H1 (cell line): ENCODE measurements at regions not wholly inside any gene's neighbourhood (a gene's known extent, or its start where the extent isn't known, plus 50 kb on each side); places are given as distances from the start of the nearest gene placed in this dataset.

Experiments used
- CHD2 ChIP-seq: IDR thresholded peaks from 2 replicates; pipeline ENCODE4 v1.6.1; 2012; ENCODE audit warnings: low read length, improper control_type of control experiment
- CREB1 ChIP-seq: IDR thresholded peaks from 2 replicates; pipeline ENCODE4 v1.6.1; 2012; ENCODE audit warnings: inconsistent platforms
- CTBP2 ChIP-seq: IDR thresholded peaks from 2 replicates; pipeline ENCODE4 v1.7.0; 2011; ENCODE audit warnings: borderline replicate concordance, mild to moderate bottlenecking, moderate library complexity, mixed read lengths, low read length; ENCODE audit not compliant: insufficient read depth, insufficient read length
- CTCF ChIP-seq, 3 experiments: IDR thresholded peaks; 1 replicate in 2 of 3; 2 replicates in 1 of 3; pipeline versions ENCODE4 v1.5.1 to v1.6.1; 2011; ENCODE audit warnings: low read length in 3 of 3, mild to moderate bottlenecking in 3 of 3, inconsistent platforms in 2 of 3, low read depth in 1 of 3, moderate library complexity in 1 of 3; ENCODE audit not compliant: insufficient read depth in 1 of 3; ENCODE audit errors: control extremely low read depth in 1 of 3
- EZH2 ChIP-seq: fragments of 200-600 bp; sonication (generic); IDR thresholded peaks from 2 replicates; pipeline ENCODE4 v1.7.1; 2012; ENCODE audit warnings: low read depth, mild to moderate bottlenecking, moderate library complexity, low read length, inconsistent platforms; ENCODE audit not compliant: severe bottlenecking
- JUN ChIP-seq: IDR thresholded peaks from 2 replicates; pipeline ENCODE4 v1.6.1; 2011; ENCODE audit warnings: low read depth, mild to moderate bottlenecking, improper control_type of control experiment, low read length
- MAX ChIP-seq: IDR thresholded peaks from 2 replicates; pipeline ENCODE4 v1.6.1; 2012; ENCODE audit warnings: inconsistent platforms
- POLR2AphosphoS5 ChIP-seq: IDR thresholded peaks from 2 replicates; pipeline ENCODE4 v1.6.1; 2011; ENCODE audit warnings: low read depth, low read length
- TAF1 ChIP-seq: IDR thresholded peaks from 2 replicates; pipeline ENCODE4 v1.6.1; 2011; ENCODE audit warnings: mild to moderate bottlenecking, low read depth, low read length
- TCF12 ChIP-seq: IDR thresholded peaks from 2 replicates; pipeline ENCODE4 v1.6.1; 2011; ENCODE audit warnings: low read depth, mild to moderate bottlenecking, low read length

GRCh38 chr2:31739161-31739560, 158.4 kb upstream of the SRD5A2 start:
- TF ChIP-seq CTBP2 (no peak), JUN (no peak), CREB1 (no peak), EZH2 (no peak), TCF12 (no peak), MAX (no peak), CHD2 (no peak), CTCF (IDR thresholded peaks at IDR 0.05; ENCODE audit: control extremely low read depth in 1 of 3, insufficient read depth in 1 of 3, low read depth in 1 of 3, low read length in 3 of 3) (no peak), POLR2AphosphoS5 (no peak), TAF1 (no peak)
